HG02623 (cell line): ENCODE measurements at regions not wholly inside any gene's neighbourhood (a gene's known extent, or its start where the extent isn't known, plus 50 kb on each side); places are given as distances from the start of the nearest gene placed in this dataset.
A peak's percentile ranks its signal among the peaks of the same experiment; 100 is the strongest.

Experiments used
- ATAC-seq: cut with Tn5 transposase; IDR thresholded peaks from one replicate; pipeline ENCODE4 v1.9.1; 2021; ENCODE audit warnings: moderate library complexity; ENCODE audit not compliant: unreplicated experiment

- ATAC-seq: no peak
These were observed 1174.3 kb downstream of the XPNPEP1 start for GRCh38 chr10:108749042-108749441.

DNA sequence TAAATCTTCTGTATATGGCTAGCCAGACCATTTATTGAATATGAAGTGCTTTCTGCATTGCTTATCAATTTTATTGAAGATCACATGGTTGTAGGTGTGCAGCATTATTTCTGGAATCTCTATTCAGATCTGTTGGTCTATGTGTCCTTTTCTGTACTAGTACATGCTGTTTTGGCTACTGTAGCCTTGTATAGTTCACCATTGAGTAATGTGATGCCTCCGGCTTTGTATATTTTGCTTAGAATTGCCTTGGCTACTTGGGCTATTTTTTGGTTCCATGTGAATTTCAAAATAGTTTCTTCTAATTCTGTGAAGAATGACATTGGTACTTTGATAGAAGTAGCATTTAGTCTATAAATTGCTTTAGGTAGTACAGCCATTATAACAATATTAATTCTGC is 1187.2 kb downstream of the XPNPEP1 start:
- ATAC-seq: no peak

DNA sequence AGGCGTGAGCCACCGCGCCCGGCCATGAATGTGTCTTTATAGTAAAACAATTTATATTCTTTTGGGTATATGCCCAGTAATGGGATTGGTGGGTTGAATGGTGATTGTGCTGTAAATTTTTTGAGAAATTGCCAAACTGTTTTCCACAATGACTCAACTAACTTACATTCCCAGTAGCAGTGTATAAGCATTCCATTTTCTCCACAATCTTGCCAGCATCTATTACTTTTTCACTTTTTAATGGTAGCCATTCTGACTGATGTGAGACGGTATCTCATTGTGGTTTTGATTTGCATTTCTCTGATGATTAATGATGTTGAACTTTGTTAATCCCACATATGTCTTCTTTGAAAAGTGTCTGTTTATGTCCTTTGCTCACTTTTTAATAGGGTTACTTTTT is 1187.9 kb downstream of the XPNPEP1 start:
- ATAC-seq: no peak

DNA sequence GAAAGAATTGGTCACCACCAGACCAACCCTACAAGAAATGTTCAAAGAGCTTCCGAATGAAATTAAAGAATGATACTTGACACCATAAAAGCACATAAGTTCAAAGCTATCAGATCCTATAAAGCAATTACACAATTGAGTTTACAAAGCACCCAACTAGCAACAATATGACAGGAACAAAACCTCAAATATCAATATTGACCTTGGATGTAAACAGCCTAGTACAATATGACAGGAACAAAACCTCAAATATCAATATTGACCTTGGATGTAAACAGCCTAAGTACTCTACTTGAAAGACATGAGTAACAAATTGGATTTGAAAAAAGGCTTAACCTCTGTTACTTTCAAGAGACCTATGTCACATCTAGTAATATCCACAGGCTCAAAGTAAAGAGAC is 1201.4 kb downstream of the XPNPEP1 start:
- ATAC-seq: no peak

DNA sequence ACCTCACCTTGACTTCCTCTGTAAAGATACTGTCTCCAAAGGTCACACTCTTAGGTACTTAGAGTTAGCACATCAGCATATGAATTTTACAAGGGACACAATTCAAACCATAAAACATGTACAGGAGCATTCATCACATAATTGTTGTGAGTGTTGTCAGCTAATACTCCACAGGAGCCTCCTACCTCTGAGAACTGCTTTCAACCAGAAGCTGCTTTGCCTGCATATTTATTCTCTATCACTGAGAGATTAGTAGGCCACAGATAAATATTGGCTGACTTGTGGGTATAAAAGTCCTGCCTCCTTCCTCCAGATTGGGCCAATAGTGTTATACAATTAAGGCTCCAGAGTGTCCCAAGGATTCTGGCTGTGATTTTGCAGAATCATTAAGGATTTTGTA is 1207.0 kb downstream of the XPNPEP1 start:
- ATAC-seq: no peak

- no peak for ATAC-seq
These were observed 1213.2 kb downstream of the XPNPEP1 start for GRCh38 chr10:108709927-108710722.

DNA sequence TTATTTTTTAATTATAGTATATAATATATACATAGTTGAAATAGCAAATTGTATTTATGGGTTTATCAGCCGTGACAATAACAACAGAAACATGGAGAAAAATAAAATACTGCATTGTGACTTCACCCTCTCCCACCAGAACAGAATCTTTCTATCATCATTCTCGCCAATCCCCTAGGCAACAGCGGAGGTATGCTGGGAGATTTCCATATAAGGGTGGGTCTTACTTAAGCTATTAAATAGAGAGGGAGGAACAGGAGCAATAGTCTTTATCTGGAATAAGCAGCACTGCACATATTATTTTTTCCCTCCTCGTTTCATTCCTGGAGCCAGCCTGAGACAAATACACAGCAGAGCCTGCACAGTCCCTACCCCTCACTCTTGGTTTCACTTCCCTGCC is 1214.9 kb downstream of the XPNPEP1 start:
- ATAC-seq: no peak

GRCh38 chr10:108696792-108697477 is 1226.4 kb downstream of the XPNPEP1 start:
- peak; percentile 88 for ATAC-seq

DNA sequence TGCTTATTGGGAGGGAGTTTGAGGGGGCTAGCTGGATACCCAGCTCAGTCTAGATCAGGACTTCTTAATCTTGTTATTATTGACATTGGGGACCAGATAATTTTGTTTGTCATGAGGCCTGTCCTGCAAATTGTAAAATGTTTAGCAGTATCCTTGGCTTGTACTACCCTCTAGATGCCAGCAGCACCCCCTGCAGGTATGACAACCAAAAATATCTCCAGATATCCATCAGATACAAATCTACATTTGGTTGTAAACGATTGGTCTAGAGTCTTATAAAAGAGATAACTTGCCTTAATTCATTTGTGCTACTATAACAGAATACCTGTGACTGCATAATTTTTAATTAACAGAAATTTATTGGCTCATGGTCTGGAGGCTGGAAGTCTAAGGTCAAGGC is 1232.2 kb downstream of the XPNPEP1 start:
- no peak for ATAC-seq

DNA sequence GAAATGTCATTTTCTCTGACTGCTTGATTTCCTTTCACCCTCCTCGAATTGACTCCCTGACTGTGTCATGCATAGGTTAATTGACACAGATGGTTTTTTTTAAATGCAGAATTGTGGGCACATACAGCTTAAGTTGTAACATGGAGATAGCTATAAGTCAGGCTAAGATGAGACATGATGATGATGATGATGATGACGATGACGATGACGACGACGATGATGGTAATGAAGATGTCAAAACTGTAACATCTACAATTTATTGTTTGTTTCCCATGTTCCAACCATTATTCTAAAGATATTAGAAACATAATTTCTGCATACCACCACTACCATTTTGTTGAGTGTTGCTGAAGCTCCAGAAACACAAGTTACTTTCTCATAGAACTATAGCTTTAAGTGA is 1232.8 kb downstream of the XPNPEP1 start:
- ATAC-seq: no peak

- ATAC-seq: no peak
These were observed 1233.4 kb downstream of the XPNPEP1 start for GRCh38 chr10:108689891-108690290.

DNA sequence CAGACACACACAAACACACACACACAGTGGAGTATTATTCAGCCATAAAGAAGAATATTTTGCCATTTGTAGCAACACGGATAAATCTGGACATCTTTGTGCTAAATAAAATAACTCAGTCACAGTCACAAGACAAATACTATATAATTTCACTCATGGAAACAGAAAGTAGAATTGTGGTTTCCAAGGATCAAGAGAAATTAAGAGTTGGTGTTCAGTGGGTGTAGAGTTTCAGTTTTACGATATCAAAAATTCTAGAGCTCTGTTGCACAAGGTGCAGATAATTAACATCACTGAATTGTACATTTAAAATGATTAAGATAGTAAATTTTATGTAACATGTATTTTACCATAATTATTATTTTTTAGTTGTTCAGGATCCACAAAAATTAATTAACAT is 1235.0 kb downstream of the XPNPEP1 start:
- no peak for ATAC-seq

- no peak for ATAC-seq
These were observed 1237.3 kb downstream of the XPNPEP1 start for GRCh38 chr10:108685863-108686531.

DNA sequence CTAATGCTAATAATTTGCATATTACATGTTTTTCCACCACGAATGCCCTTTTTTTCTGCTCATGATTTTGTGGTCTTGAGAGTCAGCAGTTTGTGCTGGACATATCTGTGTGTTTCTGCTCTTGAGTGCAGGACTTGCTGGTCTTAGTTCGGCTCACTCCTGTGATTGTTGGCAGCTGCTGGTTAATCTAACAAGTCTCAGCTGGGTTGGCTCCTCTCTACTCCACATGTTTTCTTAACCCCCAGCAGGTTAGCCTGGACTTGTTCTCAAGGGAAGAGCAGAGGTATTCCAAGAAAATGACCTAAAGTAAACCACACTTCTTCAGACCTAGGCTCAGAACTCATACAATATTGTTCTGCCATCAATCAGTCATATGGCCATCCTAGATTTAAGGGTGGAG is 1238.9 kb downstream of the XPNPEP1 start:
- ATAC-seq: no peak

GRCh38 chr10:108673741-108674140 is 1249.6 kb downstream of the XPNPEP1 start:
- no peak for ATAC-seq

GRCh38 chr10:108663587-108663986 is 1259.7 kb downstream of the XPNPEP1 start:
- ATAC-seq: no peak

- no peak for ATAC-seq
These were observed 1260.3 kb downstream of the XPNPEP1 start for GRCh38 chr10:108662975-108663374.

DNA sequence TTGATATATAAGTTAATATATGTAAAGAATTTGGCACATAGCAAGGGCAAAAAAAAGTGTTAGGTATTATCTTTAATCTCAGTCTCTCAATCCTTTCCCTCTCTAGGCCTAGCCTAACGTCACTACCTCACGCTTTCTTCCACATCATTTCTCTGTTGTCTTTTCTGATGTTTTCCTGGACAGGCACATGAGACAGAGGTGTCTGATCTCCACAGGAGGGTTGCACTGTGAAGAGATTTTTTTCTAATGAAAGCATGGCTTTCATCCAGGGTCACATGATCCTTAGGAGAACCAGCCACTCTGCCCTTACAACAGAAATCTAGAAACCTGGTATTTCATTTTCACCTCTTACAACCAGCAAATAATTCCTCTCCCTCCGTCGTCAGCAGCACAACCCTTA is 1268.3 kb downstream of the XPNPEP1 start:
- ATAC-seq: no peak

GRCh38 chr10:108653531-108653930 is 1269.8 kb downstream of the XPNPEP1 start:
- no peak for ATAC-seq

- no peak for ATAC-seq
These were observed 1284.3 kb downstream of the XPNPEP1 start for GRCh38 chr10:108639010-108639409.

DNA sequence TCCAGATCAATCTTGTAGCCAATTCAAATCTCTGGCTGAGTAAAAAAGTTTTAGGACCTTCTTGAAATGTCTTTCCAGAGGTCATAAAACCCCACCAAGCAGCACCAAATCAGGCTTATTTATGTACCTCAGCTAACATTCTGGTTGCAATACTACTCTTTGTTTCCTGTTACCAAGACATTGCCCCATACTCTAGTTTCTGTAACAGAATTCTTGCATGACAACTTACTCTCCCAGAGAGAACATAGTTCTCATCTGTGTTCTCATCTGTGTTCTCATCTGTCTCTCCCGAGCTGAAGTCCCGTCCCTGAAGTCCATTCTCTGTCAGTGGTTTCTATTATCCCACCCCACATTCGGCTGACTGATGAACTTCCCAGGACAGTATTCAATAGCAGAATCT is 1285.1 kb downstream of the XPNPEP1 start:
- ATAC-seq: no peak

- ATAC-seq: no peak
These were observed 1290.3 kb downstream of the XPNPEP1 start for GRCh38 chr10:108633046-108633445.
